ENCODE measurements at regions not wholly inside any gene's neighbourhood (a gene's known extent, or its start where the extent isn't known, plus 50 kb on each side); places are given as distances from the start of the nearest gene placed in this dataset.

DNA sequence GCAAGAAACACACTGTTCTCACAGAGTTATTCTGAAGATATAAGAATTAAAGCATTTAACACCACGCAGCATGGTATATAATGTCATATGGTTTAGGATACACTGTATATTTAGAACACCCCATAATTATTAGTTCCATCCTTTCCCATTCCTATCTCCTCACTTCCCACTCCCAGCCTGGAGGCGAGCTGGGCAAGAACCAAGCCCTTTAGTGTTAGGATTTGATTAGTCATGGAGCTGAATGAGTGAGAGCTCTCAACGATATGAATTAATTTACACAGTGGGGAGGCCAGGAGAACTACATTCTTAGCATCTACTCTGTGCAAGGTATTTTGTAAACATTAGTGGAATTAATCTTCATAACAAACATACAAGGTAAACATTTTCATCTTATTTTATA is 934.3 kb downstream of the DIAPH3 start:
- no peak for TF ChIP-seq EZH2 (IDR thresholded peaks at IDR 0.05; ENCODE audit: borderline replicate concordance, low read length)
- TF ChIP-seq, protein P1, sequence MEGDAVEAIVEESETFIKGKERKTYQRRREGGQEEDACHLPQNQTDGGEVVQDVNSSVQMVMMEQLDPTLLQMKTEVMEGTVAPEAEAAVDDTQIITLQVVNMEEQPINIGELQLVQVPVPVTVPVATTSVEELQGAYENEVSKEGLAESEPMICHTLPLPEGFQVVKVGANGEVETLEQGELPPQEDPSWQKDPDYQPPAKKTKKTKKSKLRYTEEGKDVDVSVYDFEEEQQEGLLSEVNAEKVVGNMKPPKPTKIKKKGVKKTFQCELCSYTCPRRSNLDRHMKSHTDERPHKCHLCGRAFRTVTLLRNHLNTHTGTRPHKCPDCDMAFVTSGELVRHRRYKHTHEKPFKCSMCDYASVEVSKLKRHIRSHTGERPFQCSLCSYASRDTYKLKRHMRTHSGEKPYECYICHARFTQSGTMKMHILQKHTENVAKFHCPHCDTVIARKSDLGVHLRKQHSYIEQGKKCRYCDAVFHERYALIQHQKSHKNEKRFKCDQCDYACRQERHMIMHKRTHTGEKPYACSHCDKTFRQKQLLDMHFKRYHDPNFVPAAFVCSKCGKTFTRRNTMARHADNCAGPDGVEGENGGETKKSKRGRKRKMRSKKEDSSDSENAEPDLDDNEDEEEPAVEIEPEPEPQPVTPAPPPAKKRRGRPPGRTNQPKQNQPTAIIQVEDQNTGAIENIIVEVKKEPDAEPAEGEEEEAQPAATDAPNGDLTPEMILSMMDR (conservative IDR thresholded peaks at IDR 0.05 in 1 of 2, IDR thresholded peaks at IDR 0.05 in 1 of 2; ENCODE audit: extremely low read depth in 1 of 2, insufficient read depth in 1 of 2, low read depth in 1 of 2, low read length in 2 of 2), result no peak

Measured in mammary epithelial cell (primary cell).